Right lobe of liver (tissue), 6 donors: ENCODE measurements at regions not wholly inside any gene's neighbourhood (a gene's known extent, or its start where the extent isn't known, plus 50 kb on each side); places are given as distances from the start of the nearest gene placed in this dataset.

Experiments used
- ATAC-seq, 4 donors: fragments of 200-7000 bp; cut with Tn5 transposase; one replicate each; pipeline ENCODE4 v1.9.1; 2020; ENCODE audit warnings: mild to moderate bottlenecking in 4 of 4, moderate library complexity in 4 of 4
- DNase-seq, 3 donors: peaks; one replicate each; pipeline ENCODE4 v3.0.0-alpha.2; 2020
- H3K27ac ChIP-seq, 3 donors: fragments of 200-600 bp; one replicate each; pipeline ENCODE4 v1.8.0; 2022
- H3K27me3 ChIP-seq, 2 donors: fragments of 200-600 bp; one replicate each; pipeline ENCODE4 v1.8.0; 2022
- H3K36me3 ChIP-seq, 4 donors: fragments of 200-600 bp; sonication (generic) in 1 of 4; one replicate each; pipeline versions ENCODE4 v1.5.1 to v1.8.0; 2017 to 2022; ENCODE audit warnings: control low read depth in 1 of 4
- H3K4me1 ChIP-seq, 4 donors: fragments of 200-600 bp; sonication (generic) in 1 of 4; one replicate each; pipeline versions ENCODE4 v1.5.1 to v1.8.0; 2017 to 2022; ENCODE audit warnings: control low read depth in 1 of 4
- H3K4me3 ChIP-seq, 3 donors: fragments of 200-600 bp; one replicate each; pipeline ENCODE4 v1.8.0; 2022
- H3K9me3 ChIP-seq, 4 donors: fragments of 200-600 bp; sonication (generic) in 1 of 4; one replicate each; pipeline versions ENCODE4 v1.5.1 to v1.8.0; 2017 to 2022; ENCODE audit warnings: control low read depth in 1 of 4
- CTCF ChIP-seq, 4 donors: fragments of 200-600 bp in 3 of 4; fragments of 450-650 bp in 1 of 4; IDR thresholded peaks; one replicate each; pipeline versions ENCODE4 v1.5.1 to v1.8.0; 2016 to 2022; ENCODE audit warnings: antibody characterized with exemption in 4 of 4, mild to moderate bottlenecking in 2 of 4
- POLR2A ChIP-seq: fragments of 450-650 bp; IDR thresholded peaks from one replicate; pipeline ENCODE4 v1.6.1; 2017; ENCODE audit warnings: antibody characterized with exemption, mild to moderate bottlenecking
- WGBS: methylation state at CpG from one replicate; pipeline ENCODE4 v1.1.6; 2018; ENCODE audit warnings: low coverage, low lambda C conversion rate; ENCODE audit not compliant: insufficient coverage; ENCODE audit errors: missing lambda C conversion rate; 5-methylcytosine and 5-hydroxymethylcytosine counted together
- intact Hi-C, 2 donors: fragments of 100-400 bp; cut with DNase I; formaldehyde crosslinking; loops; one replicate each; pipeline versions ENCODE4 v1.11.2 to v1.14.1; 2022
- donor health status: DM: no; HTN: yes; CAD: no.
- donor health status: DM: no; HTN: no; CAD: no.
- donor health status: DM: no; HTN: no; CAD: no.
- donor health status: DM: no; HTN: yes; CAD: no.
- donor health status: DM: no; HTN: yes; CAD: no.

- H3K9me3 ChIP-seq: no peaks in the 10 kb centered on the region
- H3K36me3 ChIP-seq: no peaks in the 10 kb centered on the region
- intact Hi-C loops: no loop called here
- peaks cover 0 to 13% (median 0%) of the 10 kb centered on the region in 4 donors for H3K4me1 ChIP-seq
- no peaks in the 10 kb centered on the region for H3K27me3 ChIP-seq
- H3K4me3 ChIP-seq: no peak overlapping the region
- DNase-seq: no peak
- H3K27ac ChIP-seq: no peak overlapping the region
- no peak for ATAC-seq
- TF ChIP-seq CTCF (IDR thresholded peaks at IDR 0.05): no peak
- TF ChIP-seq POLR2A: no peak
- WGBS: 91% methylated on average over 7 of the region's 7 CpGs
Measured at GRCh38 chr7:46759711-46760480, 822.0 kb downstream of the TNS3 start.

- TF ChIP-seq POLR2A: no peak
- no peak for TF ChIP-seq CTCF (IDR thresholded peaks at IDR 0.05)
- no peaks in the 10 kb centered on the region for H3K36me3 ChIP-seq
- no peak for DNase-seq
- intact Hi-C loops: no loop called here
- no peaks in the 10 kb centered on the region for H3K9me3 ChIP-seq
- H3K4me1 ChIP-seq: no peaks in the 10 kb centered on the region
- H3K4me3 ChIP-seq: no peak overlapping the region
- ATAC-seq: no peak
- 60% methylated on average over 4 of the region's 4 CpGs for WGBS
- no peaks in the 10 kb centered on the region for H3K27me3 ChIP-seq
- no peak overlapping the region for H3K27ac ChIP-seq
Measured at GRCh38 chr7:46756996-46757395, 824.9 kb downstream of the TNS3 start.

GRCh38 chr7:46756256-46756655 is 825.7 kb downstream of the TNS3 start:
- no peak overlapping the region for H3K27ac ChIP-seq
- 60% methylated on average over 1 of the region's 1 CpG for WGBS
- no peaks in the 10 kb centered on the region for H3K4me1 ChIP-seq
- intact Hi-C loops: no loop called here
- H3K36me3 ChIP-seq: no peaks in the 10 kb centered on the region
- no peaks in the 10 kb centered on the region for H3K9me3 ChIP-seq
- no peak overlapping the region for H3K4me3 ChIP-seq
- DNase-seq: no peak
- no peak for TF ChIP-seq CTCF (IDR thresholded peaks at IDR 0.05)
- no peak for TF ChIP-seq POLR2A
- ATAC-seq: no peak
- no peaks in the 10 kb centered on the region for H3K27me3 ChIP-seq

- Histone ChIP-seq H3K36me3 (no peaks in the 10 kb centered on the region), H3K9me3 (no peaks in the 10 kb centered on the region), H3K27me3 (no peaks in the 10 kb centered on the region), H3K4me3 (no peak overlapping the region), H3K4me1 (no peaks in the 10 kb centered on the region), H3K27ac (no peak overlapping the region)
- DNase-seq: no peak
- no peak for TF ChIP-seq CTCF (IDR thresholded peaks at IDR 0.05)
- intact Hi-C loops: no loop called here
- WGBS: 77% methylated on average over 5 of the region's 5 CpGs
- ATAC-seq: no peak
Measured at GRCh38 chr7:46755120-46756034, 826.5 kb downstream of the TNS3 start.
